HepG2 (cell line): ENCODE measurements at regions not wholly inside any gene's neighbourhood (a gene's known extent, or its start where the extent isn't known, plus 50 kb on each side); places are given as distances from the start of the nearest gene placed in this dataset.

Experiments
- MED1 ChIP-seq: sonication (generic); formaldehyde crosslinking; IDR thresholded peaks from 2 replicates; pipeline ENCODE4 v1.4.0; 2020; ENCODE audit warnings: missing genetic modification reagents
- NR2C2 ChIP-seq: sonication (generic); formaldehyde crosslinking; IDR thresholded peaks from 2 replicates; pipeline ENCODE4 v1.4.0; 2020; ENCODE audit warnings: missing genetic modification reagents, mild to moderate bottlenecking, moderate library complexity, borderline replicate concordance
- PHF20 ChIP-seq: sonication (generic); formaldehyde crosslinking; IDR thresholded peaks from 2 replicates; pipeline ENCODE4 v1.5.0; 2020; ENCODE audit warnings: mild to moderate bottlenecking, missing genetic modification reagents
- SIN3B ChIP-seq: fragments of 150-350 bp; IDR thresholded peaks from 2 replicates; pipeline ENCODE4 v1.6.1; 2014; ENCODE audit warnings: low read length
- ZNF17 ChIP-seq: sonication (generic); formaldehyde crosslinking; IDR thresholded peaks from 2 replicates; pipeline ENCODE4 v1.5.0; 2020; ENCODE audit warnings: mild to moderate bottlenecking, missing genetic modification reagents
- ZNF234 ChIP-seq: sonication (generic); formaldehyde crosslinking; conservative IDR thresholded peaks from 2 replicates; pipeline ENCODE4 v1.5.1; 2020; ENCODE audit warnings: mild to moderate bottlenecking, missing genetic modification reagents
- ZNF563 ChIP-seq: sonication (generic); formaldehyde crosslinking; IDR thresholded peaks from 2 replicates; pipeline ENCODE4 v1.8.0; 2022; ENCODE audit warnings: mild to moderate bottlenecking, moderate library complexity, missing genetic modification reagents
- TF ChIP-seq, protein P1 (sequence below): sonication (generic); formaldehyde crosslinking; IDR thresholded peaks from 2 replicates; pipeline ENCODE4 v1.5.0; 2020; ENCODE audit warnings: mild to moderate bottlenecking, missing genetic modification reagents, moderate library complexity
- TF ChIP-seq, protein P2 (sequence below): sonication (generic); formaldehyde crosslinking; conservative IDR thresholded peaks from 2 replicates; pipeline ENCODE4 v1.8.1; 2023; ENCODE audit warnings: missing genetic modification reagents
- TF ChIP-seq, protein P3 (sequence below), 2 experiments: IDR thresholded peaks; 2 replicates each; pipeline ENCODE4 v1.6.1; 2011 to 2012; ENCODE audit warnings: low read length in 2 of 2, borderline replicate concordance in 1 of 2, low read depth in 1 of 2, mild to moderate bottlenecking in 1 of 2, moderate library complexity in 1 of 2

DNA sequence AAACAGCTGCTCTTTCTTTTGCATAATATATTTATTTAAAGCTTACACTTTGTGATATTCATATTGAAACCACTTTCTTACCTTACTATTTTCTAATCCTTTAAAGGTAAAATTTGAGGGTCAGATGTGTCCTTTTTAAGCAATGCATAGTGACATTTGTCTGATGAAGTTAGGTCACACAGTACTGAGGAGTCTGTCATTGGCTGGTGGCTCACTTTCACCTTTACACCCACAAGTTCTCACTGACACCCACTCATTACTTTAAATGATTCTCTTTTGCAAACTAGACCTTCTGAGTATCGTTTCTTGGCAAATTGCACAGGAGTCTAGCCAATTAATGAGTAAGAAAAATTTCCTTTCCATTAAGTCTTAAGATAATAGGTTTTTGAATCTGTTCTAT lies 758.3 kb upstream of the ARPP21 start:
- TF ChIP-seq SIN3B (no peak), MED1 (CRISPR knock-in tag) (no peak), ZNF234 (CRISPR knock-in tag) (no peak), PHF20 (CRISPR knock-in tag) (no peak), ZNF563 (CRISPR knock-in tag) (no peak), ZNF17 (CRISPR knock-in tag) (no peak), NR2C2 (no peak)
- TF ChIP-seq, protein P1, sequence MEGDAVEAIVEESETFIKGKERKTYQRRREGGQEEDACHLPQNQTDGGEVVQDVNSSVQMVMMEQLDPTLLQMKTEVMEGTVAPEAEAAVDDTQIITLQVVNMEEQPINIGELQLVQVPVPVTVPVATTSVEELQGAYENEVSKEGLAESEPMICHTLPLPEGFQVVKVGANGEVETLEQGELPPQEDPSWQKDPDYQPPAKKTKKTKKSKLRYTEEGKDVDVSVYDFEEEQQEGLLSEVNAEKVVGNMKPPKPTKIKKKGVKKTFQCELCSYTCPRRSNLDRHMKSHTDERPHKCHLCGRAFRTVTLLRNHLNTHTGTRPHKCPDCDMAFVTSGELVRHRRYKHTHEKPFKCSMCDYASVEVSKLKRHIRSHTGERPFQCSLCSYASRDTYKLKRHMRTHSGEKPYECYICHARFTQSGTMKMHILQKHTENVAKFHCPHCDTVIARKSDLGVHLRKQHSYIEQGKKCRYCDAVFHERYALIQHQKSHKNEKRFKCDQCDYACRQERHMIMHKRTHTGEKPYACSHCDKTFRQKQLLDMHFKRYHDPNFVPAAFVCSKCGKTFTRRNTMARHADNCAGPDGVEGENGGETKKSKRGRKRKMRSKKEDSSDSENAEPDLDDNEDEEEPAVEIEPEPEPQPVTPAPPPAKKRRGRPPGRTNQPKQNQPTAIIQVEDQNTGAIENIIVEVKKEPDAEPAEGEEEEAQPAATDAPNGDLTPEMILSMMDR (CRISPR knock-in tag): no peak
- TF ChIP-seq, protein P2, sequence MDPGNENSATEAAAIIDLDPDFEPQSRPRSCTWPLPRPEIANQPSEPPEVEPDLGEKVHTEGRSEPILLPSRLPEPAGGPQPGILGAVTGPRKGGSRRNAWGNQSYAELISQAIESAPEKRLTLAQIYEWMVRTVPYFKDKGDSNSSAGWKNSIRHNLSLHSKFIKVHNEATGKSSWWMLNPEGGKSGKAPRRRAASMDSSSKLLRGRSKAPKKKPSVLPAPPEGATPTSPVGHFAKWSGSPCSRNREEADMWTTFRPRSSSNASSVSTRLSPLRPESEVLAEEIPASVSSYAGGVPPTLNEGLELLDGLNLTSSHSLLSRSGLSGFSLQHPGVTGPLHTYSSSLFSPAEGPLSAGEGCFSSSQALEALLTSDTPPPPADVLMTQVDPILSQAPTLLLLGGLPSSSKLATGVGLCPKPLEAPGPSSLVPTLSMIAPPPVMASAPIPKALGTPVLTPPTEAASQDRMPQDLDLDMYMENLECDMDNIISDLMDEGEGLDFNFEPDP (CRISPR knock-in tag): no peak
- TF ChIP-seq, protein P3, sequence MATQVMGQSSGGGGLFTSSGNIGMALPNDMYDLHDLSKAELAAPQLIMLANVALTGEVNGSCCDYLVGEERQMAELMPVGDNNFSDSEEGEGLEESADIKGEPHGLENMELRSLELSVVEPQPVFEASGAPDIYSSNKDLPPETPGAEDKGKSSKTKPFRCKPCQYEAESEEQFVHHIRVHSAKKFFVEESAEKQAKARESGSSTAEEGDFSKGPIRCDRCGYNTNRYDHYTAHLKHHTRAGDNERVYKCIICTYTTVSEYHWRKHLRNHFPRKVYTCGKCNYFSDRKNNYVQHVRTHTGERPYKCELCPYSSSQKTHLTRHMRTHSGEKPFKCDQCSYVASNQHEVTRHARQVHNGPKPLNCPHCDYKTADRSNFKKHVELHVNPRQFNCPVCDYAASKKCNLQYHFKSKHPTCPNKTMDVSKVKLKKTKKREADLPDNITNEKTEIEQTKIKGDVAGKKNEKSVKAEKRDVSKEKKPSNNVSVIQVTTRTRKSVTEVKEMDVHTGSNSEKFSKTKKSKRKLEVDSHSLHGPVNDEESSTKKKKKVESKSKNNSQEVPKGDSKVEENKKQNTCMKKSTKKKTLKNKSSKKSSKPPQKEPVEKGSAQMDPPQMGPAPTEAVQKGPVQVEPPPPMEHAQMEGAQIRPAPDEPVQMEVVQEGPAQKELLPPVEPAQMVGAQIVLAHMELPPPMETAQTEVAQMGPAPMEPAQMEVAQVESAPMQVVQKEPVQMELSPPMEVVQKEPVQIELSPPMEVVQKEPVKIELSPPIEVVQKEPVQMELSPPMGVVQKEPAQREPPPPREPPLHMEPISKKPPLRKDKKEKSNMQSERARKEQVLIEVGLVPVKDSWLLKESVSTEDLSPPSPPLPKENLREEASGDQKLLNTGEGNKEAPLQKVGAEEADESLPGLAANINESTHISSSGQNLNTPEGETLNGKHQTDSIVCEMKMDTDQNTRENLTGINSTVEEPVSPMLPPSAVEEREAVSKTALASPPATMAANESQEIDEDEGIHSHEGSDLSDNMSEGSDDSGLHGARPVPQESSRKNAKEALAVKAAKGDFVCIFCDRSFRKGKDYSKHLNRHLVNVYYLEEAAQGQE (IDR thresholded peaks at IDR 0.05; ENCODE audit: borderline replicate concordance in 1 of 2, low read depth in 1 of 2, low read length in 2 of 2): no peak
